SK-N-MC (cell line): ENCODE measurements at regions not wholly inside any gene's neighbourhood (a gene's known extent, or its start where the extent isn't known, plus 50 kb on each side); places are given as distances from the start of the nearest gene placed in this dataset.

Source experiments
- EZH2 ChIP-seq: fragments of 200-600 bp; sonication (generic); IDR thresholded peaks from one replicate; pipeline ENCODE4 v1.6.1; 2017; ENCODE audit warnings: antibody characterized with exemption
- POLR2AphosphoS5 ChIP-seq: IDR thresholded peaks from 2 replicates; pipeline ENCODE4 v1.6.1; 2012; ENCODE audit warnings: mild to moderate bottlenecking, low read depth, low read length, borderline replicate concordance

DNA sequence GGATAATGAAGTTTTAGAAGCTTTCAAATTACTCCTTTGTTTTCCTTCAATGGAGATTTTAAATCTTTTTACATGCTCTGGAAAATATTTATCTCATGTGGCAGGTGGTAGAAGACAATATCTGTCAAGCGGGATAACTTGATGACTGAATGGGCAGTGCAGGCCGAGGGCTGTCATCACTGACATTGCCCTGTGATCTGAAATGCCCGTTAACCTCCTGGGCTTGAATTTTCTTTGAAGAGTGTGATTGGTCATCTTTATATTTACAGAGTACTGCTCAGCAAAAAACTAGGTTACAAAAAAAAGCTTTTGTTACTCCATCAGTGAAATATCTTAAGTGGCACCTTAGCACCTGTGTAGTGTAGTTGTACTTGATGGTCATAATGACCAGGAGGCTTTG, 147.5 kb downstream of the GATB start:
- TF ChIP-seq POLR2AphosphoS5 (no peak), EZH2 (no peak)
